GM12864 (cell line): ENCODE measurements at regions not wholly inside any gene's neighbourhood (a gene's known extent, or its start where the extent isn't known, plus 50 kb on each side); places are given as distances from the start of the nearest gene placed in this dataset.
A peak's percentile ranks its signal among the peaks of the same experiment; 100 is the strongest.

Experiments used
- DNase-seq: peaks from one replicate; pipeline ENCODE4 v3.0.0-alpha.2; 2011; ENCODE audit warnings: low read depth
- H3K4me3 ChIP-seq: 2 replicates; pipeline ENCODE4 v1.5.1; 2011; ENCODE audit warnings: mild to moderate bottlenecking, low read depth, low read length, control low read depth
- CTCF ChIP-seq: IDR thresholded peaks from 2 replicates; pipeline ENCODE4 v1.5.1; 2011; ENCODE audit warnings: low read depth, mild to moderate bottlenecking, moderate library complexity, low read length, control low read depth, inconsistent platforms; ENCODE audit errors: missing control alignments

- peak; percentile 94 for TF ChIP-seq CTCF
- peak overlapping the region; percentile 96 for H3K4me3 ChIP-seq
- peak; percentile 52 for DNase-seq
Measured at GRCh38 chr22:25447686-25448434, 116.6 kb upstream of the GRK3 start.

GRCh38 chr22:25448435-25449051 lies 115.9 kb upstream of the GRK3 start:
- TF ChIP-seq CTCF, result no peak
- H3K4me3 ChIP-seq, result peak overlapping the region; percentile 96
- DNase-seq, result no peak

GRCh38 chr22:25449781-25450317 lies 114.6 kb upstream of the GRK3 start:
- DNase-seq, result no peak
- TF ChIP-seq CTCF, result no peak
- H3K4me3 ChIP-seq, result no peak overlapping the region; the same call in none of the 2 replicates

- H3K4me3 ChIP-seq, result no peak overlapping the region; the same call in 1 of the 2 replicates
- no peak for TF ChIP-seq CTCF
- DNase-seq, result no peak
Measured at GRCh38 chr22:25451480-25452114, 112.9 kb upstream of the GRK3 start.

- no peak for TF ChIP-seq CTCF
- H3K4me3 ChIP-seq, result no peak overlapping the region
- no peak for DNase-seq
Measured at GRCh38 chr22:25452116-25452700, 112.3 kb upstream of the GRK3 start.

GRCh38 chr22:25453058-25453457 lies 111.4 kb upstream of the GRK3 start:
- no peak for DNase-seq
- TF ChIP-seq CTCF, result no peak
- H3K4me3 ChIP-seq, result no peak overlapping the region
